IPS DF 19.7 (cell line): ENCODE measurements at regions not wholly inside any gene's neighbourhood (a gene's known extent, or its start where the extent isn't known, plus 50 kb on each side); places are given as distances from the start of the nearest gene placed in this dataset.
A peak's percentile ranks its signal among the peaks of the same experiment; 100 is the strongest.

ENCODE experiments used
- DNase-seq: peaks from one replicate; pipeline ENCODE4 v3.0.0-alpha.2; 2013; ENCODE audit warnings: low read depth, low spot score

- DNase-seq: no peak
Observed at GRCh38 chr14:56501909-56502530, 77.6 kb upstream of the TMEM260 start.

GRCh38 chr14:56505361-56505760, 74.2 kb upstream of the TMEM260 start:
- no peak for DNase-seq

DNA sequence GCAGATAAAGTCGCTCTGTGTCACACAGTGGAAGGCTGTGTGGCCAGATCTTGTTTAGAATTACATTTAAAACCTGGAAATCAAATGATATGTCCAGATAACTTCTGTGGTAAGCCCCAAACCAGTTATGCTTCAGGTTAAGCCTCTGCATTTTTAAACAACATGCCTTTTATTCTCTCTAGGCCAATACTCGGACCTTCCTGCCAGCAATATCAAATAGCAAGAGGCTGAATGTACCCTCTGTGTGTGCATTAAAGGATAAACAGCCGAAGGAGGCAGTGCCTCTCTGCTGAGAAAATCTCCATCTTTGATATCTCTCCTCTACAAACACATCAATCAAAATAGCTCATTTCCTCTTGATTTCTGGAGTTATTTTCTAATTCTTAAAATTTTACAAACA, 67.1 kb upstream of the TMEM260 start:
- no peak for DNase-seq

DNA sequence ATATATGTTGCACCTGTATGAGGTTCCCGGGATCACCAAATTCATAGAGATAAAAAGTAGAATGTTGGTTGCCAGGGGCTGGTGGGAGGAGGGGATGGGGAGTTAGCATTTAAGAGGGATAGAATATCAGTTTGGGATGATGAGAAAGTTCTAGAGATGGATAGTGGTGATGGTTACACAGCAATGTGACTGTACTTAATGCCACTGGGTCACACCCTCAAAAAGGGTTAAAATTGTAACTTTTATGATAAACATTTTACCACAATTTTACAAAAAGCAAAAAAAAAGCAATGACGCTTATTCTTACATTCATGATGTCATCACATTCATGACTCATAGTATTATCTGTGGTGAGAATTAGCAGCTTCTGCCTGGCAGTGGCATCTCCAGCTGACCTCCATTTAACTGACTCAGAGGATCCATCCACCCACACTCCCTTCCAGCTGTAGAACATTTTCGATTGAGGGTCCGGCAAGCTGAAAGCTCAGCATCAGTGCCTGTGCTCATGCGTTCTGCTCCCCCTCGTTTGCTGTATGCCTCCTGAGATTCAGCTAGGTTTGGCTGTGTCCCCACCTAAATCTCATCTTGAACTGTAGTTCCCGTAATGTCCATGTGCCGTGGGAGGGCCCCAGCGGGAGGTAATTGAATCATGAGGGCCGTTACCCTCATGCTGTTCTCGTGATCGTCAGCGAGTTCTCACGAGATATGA, 64.8 kb upstream of the TMEM260 start:
- DNase-seq: no peak

- DNase-seq: no peak
Observed at GRCh38 chr14:56515739-56516138, 63.9 kb upstream of the TMEM260 start.

- DNase-seq: no peak
Observed at GRCh38 chr14:56522403-56522802, 57.2 kb upstream of the TMEM260 start.

DNA sequence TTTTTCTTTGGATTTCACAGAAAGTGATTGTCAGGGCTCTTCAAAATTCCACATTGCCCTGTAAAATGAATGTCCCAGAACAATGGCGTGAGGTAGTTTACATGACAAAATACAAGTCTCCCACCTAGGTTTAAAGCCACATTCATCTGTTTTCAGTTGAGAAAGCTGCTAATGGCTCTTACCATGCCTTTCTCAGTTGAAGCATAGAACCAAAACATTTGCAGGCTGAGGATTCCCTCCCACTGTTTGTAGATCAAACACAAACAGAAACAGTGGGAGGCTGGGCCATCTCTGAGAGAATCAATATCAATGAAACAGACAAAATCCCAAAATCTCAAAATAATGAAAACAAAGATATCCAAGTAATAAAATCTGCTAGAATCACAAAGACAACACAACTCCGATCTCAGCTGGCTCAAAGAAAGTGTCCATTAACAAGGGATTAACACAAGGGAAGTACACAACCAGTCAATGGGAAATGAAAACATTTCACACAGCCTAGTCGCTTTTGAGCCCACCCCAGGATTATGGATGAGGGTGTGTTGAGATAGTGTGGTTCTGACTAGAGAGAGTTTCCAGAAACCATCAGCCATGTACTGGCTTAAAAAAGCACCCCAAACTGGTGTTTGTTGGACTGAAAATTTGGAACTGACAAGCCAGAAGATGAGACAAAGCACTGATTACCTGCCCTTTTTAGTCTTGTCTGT, 54.5 kb upstream of the TMEM260 start:
- DNase-seq: peak; percentile 17

- DNase-seq: no peak
Observed at GRCh38 chr14:56528927-56529326, 50.7 kb upstream of the TMEM260 start.
